ENCODE measurements at regions not wholly inside any gene's neighbourhood (a gene's known extent, or its start where the extent isn't known, plus 50 kb on each side); places are given as distances from the start of the nearest gene placed in this dataset.

DNA sequence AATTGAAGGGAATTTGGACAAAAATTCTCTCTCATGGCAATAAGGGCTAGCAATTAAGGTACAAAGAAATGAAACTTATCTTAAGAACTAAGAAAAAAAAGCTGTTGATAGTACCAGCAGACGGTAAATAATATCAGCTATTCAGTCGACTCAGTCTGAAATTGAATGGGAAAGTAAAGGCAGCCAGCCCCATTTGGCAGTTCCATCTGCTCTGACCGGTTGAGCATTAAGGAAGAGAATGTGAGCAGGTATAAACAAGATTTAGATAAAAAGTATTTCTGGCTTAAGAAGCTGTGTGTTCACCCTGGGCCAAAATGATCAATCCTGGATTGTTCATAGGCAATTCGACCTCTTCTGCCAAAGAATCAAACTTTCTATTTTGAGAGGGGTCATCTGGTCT, 154.6 kb upstream of the NPVF start:
- TF ChIP-seq MYC (IDR thresholded peaks at IDR 0.05; ENCODE audit: borderline replicate concordance, low read length), result no peak
- no peak for TF ChIP-seq CTCF (IDR thresholded peaks at IDR 0.05)
- no peak for TF ChIP-seq EP300 (IDR thresholded peaks at IDR 0.05)
- no peak for TF ChIP-seq POLR2A (IDR thresholded peaks at IDR 0.05; ENCODE audit: low read length)
- TF ChIP-seq POLR2AphosphoS2 (conservative IDR thresholded peaks at IDR 0.05; ENCODE audit: low read length), result no peak

Measured in A549 (cell line).